HG03097 (cell line): ENCODE measurements at regions not wholly inside any gene's neighbourhood (a gene's known extent, or its start where the extent isn't known, plus 50 kb on each side); places are given as distances from the start of the nearest gene placed in this dataset.

Experiments used
- ATAC-seq: cut with Tn5 transposase; IDR thresholded peaks from one replicate; pipeline ENCODE4 v1.9.1; 2021; ENCODE audit not compliant: unreplicated experiment, low FRiP score

- ATAC-seq: no peak
Observed at GRCh38 chr18:41842886-41843285, 112.1 kb upstream of the PIK3C3 start.

GRCh38 chr18:41829647-41830516 is 125.2 kb upstream of the PIK3C3 start:
- ATAC-seq: no peak

DNA sequence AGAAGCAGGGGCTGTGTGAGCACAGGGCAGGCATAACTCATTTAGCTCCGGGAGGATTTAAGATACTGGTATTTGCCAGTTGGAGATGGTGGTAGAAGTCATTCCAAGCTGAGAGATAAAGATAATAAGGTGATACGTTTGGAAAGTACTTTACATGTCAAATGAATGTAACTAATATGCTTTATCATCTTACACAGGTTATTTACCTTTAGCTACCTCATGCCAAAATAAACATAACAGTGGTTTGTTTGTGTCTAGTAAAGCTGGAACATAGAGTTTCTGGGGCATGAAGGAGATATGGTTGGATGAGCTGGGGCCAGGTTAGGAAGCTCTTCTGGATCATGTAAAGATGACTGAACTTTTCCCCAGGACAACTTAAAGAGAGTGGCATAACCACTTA is 126.9 kb upstream of the PIK3C3 start:
- ATAC-seq: no peak

- ATAC-seq: no peak
Observed at GRCh38 chr18:41820784-41821183, 134.2 kb upstream of the PIK3C3 start.

- ATAC-seq: no peak
Observed at GRCh38 chr18:41818381-41819355, 136.4 kb upstream of the PIK3C3 start.

- no peak for ATAC-seq
Observed at GRCh38 chr18:41814651-41815050, 140.4 kb upstream of the PIK3C3 start.

DNA sequence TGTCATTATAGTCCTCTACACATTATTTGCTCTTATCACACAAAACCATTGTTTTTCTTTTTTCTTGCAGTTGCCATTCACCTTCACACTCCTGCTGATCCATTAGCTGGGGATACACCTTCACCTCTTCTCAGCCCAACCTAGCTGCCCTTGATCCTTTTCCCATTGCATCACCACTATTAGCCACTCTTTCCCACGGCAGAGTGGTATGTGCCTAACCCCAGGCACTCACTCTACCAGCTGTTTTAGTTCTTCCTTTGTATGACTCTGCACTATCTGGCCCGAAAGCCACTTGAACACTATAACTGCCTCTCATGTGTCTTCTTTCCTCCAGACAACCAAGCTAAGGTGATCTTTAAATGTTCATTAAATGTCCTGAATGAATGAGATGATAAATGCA is 145.4 kb upstream of the PIK3C3 start:
- ATAC-seq: no peak

DNA sequence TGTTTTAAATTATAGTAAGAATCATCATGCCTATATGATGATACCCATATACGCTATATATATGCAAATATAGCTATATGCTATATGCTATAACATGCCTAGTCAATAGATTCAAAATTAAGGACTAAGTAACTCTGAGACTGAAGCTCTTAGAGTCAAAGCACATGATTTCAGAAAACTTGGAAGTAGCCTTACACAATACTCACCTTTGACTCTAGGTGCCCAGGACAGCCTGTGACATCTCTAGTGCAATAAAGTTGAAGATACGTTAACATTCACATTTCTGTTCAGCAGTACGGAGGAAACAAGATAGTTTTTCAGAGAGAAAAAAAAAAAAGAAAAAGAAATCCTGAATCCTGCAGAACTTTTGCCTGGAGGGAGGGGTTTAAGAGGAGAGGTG is 149.7 kb upstream of the PIK3C3 start:
- no peak for ATAC-seq

GRCh38 chr18:41798879-41799278 is 156.2 kb upstream of the PIK3C3 start:
- no peak for ATAC-seq

DNA sequence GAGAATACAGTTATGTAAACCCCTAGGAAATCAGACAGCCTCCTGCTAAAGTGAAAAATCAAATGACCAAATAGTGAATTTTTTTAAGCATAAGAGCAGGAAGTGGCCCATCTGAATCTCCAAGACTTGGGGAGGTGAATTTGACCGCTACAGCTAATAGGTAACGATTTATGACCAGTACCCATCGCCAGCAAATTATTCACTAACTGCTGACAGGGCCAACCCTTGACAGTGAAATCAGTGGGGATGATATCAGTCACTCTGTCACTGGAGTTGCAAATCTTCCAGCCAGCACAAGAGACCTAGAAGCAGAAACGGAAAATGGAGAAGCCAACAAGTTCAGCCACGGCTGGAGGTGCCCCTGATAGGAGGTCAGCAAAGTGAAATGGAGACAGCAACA is 164.3 kb upstream of the PIK3C3 start:
- no peak for ATAC-seq

- ATAC-seq: no peak
Observed at GRCh38 chr18:41789001-41789400, 166.0 kb upstream of the PIK3C3 start.

DNA sequence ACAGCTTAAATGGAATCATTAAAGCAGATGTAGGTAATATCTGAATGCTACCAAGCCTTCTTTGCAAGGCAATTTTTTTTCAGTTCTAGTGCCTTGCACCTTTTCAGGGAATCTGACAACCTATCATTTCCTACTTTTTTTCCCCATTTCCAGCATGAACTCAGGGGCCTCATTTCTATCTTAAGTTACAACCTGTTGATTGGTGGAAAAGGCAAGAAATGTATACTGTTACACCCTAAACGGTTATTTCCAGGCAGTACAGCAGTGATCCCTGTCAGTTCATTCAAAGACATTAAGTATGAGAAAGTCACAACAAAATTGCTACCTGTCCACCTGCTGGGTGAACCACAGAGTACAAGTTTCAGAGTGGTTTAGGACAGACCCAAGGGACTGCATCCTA is 171.2 kb upstream of the PIK3C3 start:
- ATAC-seq: no peak

GRCh38 chr18:41783065-41783818 is 171.8 kb upstream of the PIK3C3 start:
- no peak for ATAC-seq

GRCh38 chr18:41771973-41772372 is 183.1 kb upstream of the PIK3C3 start:
- ATAC-seq: no peak

- no peak for ATAC-seq
Observed at GRCh38 chr18:41769265-41769664, 185.8 kb upstream of the PIK3C3 start.

- no peak for ATAC-seq
Observed at GRCh38 chr18:41768467-41768866, 186.6 kb upstream of the PIK3C3 start.

DNA sequence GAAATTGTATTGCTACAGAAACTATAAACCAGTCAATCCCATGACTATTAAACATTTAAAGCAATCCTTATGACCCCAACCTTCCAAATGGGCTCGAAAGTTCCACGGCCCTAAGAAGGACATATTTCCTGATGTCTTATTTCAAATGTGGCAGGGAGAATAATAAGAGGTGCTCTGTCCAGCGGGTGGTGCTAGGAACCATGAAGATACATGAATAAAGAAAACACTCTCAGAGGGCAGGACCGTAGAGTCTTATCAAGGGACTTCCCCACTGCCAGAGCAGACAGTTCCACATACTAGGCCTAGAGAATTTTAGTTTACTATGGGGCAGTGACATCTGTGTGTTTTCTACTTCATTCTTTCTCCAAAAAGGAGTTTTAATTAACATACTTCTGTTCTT is 187.1 kb upstream of the PIK3C3 start:
- no peak for ATAC-seq

GRCh38 chr18:41765460-41765859 is 189.6 kb upstream of the PIK3C3 start:
- ATAC-seq: no peak

DNA sequence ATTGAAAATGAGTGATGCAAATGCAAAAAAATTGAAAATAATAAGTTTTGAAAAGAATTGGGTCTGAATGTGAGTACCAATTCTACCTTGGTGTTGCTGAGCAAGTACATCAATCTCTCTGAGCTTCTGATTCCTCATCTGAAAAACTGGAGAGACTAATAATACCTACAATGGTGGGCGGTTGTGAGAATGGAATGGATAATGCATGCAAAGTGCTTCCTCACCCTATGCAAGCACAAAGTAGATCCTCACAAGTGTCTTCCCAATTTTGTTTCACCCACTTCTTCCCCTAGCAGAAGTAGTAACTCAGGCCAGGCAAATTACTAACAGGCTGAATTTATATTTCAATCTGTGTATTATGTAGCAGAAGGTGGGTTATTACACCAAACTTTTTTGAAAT is 191.7 kb upstream of the PIK3C3 start:
- ATAC-seq: no peak

GRCh38 chr18:41761333-41762018 is 193.6 kb upstream of the PIK3C3 start:
- ATAC-seq: no peak
